GOT3 (cell line): ENCODE measurements at regions not wholly inside any gene's neighbourhood (a gene's known extent, or its start where the extent isn't known, plus 50 kb on each side); places are given as distances from the start of the nearest gene placed in this dataset.

Source experiments
- DNase-seq: peaks from one replicate; lab custom pipeline; 2025; ENCODE audit warnings: mixed read lengths; lab: John Stamatoyannopoulos, UW

DNA sequence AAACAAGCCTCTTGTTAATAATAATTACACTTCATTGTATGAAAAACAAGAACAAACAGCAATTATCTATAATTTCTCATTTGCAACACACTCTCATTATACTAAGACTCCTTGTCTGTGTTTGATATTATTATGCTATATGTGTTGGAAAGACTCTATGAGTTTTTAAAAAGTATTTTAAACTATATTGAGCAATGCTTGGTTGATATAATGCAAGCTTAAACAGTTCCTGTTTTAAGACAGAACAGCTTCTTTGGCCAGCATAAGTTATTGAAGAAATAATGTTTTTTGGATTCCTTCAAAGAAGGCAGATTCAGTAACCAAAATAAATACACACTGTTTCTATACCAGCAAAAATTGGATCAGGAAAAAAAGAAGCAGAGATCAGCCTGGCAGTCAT lies 871.4 kb downstream of the MAT2B start:
- DNase-seq: no peak

DNA sequence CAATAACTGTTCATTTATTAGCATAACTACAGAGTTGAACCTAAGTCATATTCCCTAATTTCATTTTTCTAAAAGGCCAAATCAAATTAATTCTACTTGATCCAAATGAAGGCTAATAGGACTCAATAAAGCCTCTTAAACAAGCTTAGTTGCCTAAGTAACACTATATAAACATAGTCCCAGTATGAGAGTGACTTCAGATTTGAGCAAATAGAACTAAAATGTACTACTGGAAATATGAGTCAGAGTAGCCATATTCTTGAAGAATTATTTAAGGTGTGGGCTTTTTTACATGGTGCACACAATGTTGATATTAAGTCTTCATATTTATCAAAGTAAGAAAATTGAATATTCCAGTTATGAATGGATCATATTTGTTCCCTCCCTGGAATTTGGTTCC lies 872.3 kb downstream of the MAT2B start:
- DNase-seq: no peak

DNA sequence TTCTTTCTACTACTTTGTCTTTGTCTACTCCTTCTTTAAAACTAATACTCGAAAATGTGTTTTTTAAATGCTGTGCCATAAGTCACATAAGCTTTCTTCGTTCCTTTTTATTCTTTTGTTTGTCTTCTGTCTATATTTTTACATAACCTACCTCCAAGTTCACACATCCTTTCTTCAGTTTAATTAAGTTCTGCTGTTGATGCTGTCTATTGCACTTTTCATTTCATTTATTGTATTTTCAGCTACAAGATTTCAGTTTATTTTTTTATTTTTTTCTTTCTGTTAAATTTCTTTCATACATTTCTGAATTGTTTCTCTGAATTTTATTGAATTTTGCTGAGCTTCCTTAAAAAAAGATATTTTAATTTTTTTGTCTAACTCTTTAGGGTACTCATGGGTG lies 878.2 kb downstream of the MAT2B start:
- no peak for DNase-seq

DNA sequence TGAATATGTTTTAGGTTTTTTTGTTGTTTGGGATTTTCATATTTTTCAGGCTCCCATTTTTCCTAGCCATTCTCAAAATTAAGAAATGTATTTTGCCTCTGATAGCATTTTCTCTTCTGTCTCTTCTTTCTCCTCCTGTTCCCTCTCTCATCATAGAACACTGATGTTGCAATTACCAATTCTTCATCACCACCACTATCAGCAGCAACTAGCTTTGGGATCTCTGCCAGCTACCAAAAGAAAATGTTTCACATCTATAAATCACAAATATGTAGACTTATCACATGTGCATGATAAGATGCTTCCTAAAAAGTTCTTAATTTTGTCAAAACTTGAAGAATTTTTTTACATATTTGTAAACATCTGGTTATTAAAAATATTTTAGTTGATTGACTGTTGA lies 887.1 kb downstream of the MAT2B start:
- DNase-seq: no peak

DNA sequence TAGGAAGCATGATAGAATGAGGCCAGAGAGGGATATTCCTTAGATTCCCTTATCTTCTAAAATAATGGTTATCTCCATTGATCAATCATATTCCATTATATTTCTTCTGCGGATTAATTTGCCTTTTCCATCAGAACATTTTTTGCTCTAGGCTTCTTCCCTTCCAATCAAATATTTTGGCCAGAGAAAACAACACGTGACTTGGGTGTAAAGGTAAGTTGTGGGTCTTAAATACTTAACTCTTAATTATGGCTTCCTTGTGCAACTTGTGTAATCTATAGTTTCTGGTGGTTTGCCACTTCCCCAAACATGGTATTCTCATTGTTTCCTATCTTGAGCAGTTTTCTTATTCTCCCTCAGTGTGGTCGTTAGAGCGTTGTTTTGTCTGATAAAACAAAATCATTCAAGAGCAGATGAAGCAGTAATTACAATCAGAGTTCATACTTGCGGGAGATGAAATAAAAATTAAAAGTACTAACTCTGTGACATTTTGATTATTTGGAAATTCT lies 889.3 kb downstream of the MAT2B start:
- no peak for DNase-seq

DNA sequence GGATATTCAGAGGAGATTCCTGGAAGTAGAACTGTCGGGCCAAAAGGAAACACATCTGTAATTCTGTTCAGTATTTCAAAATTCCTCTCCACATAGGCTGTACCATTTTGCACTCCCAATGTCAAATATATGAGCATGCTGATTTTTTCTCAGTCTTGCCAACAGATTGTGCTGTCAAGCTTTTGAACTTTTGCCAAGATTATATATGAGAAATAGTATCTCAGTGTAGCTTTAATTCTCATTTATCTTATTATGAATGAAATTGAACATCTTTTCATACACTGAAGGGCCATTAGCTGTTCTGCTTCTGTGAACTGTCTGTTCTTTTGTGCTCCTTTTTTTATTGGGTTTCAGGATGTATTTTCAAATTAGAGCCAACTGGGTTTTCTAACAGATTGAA lies 907.1 kb downstream of the MAT2B start:
- no peak for DNase-seq

DNA sequence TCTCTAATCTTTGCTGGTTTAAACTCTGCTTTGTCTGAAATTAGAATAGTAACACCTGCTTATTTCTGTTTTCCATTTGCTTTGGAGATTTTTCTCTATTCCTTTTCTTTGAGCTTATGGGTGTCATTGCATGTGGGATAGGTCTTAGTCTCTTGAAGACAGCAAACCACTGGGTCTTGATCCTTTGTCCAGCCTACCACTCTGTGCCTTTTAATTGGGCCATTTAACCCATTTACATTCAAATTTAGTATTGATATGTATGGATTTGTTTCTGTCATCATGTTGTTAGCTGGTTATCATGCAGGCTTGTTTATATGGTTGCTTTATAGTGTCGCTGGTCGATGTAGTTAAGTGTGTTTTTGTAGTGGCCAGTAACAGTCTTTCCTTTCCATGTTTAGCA lies 914.7 kb downstream of the MAT2B start:
- DNase-seq: no peak

DNA sequence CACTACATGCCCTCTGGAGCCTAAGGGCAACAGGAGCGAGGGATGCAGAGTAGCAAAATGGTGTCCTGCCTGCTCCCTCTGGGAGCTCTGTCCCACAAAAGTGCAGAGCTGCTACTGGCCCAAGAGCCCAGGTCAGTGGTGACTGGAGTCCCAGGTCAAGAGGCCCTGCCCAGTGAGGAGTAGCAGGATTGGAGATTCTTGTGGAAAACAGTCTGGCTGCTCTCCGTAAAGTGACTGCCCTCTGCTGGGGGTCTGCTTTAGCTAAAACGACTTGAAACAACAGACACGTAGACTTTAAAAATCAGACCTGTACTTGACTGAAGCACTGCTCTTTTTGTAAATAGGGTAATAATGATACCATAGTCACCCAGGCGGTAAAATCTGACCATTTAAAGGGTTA lies 917.0 kb downstream of the MAT2B start:
- no peak for DNase-seq

DNA sequence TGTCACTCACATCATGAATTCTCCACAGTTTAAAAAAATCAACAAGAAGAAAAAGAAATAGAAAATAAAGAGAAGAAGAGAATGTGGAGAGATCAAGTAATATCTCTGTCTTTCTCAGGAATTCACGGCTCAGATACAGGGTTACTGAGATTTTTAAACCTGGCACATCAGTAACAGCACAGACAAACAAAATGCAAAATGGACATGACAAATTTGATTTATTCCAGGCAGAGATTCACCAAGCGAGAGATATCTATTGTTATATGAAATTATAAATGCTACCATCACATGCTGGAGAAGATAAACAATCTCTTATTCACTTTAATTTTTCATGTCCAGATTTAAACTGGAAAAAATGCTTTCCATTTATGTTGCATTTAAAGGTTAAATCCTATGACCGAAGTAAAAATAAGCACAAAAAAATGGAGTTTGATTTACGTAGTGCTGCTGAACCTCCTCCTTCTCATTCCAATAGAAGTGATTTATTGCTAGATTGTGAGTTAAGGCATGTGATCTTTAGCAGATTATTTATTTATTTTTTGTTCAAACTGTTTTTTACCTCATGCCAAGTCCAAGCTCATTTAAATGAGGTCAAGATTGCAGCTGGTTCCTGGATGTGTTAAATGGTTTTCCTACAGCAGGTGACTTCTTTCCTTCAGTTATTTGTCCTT lies 926.4 kb downstream of the MAT2B start:
- no peak for DNase-seq

DNA sequence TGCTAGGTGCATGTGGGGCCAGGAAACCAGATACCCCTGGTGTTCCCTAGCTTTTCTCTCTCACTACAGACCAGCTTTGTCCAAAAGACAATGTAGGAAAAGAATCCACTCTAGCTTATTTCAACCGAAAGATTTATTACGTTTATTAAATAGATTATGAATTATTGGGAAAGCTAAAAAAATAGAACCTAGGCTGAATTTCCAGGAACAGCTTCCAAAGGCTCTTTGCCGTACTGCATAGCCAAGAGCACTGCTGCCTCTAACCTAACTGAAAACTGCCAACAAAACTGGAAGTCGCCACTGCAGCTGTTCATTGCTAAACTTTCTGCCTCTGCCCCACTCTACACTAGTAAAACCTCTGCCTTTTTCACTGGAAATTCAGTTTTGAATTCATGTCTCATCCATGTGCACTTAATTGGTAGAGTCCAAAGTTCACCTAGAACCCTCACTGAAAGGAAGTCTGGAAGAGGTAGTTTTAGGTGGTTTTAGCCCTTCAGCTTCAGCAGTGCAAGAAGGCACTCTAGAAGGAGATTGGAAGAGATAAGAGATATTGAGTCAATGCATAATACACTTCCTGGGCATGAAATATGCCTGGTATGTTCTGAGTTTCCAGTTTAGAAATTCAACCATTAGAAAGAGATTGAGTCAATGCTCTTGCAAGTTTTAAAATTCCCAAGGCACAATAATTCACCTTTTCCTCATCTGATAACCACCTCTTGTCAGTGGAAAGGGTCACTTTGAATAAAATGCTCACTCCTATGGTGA lies 927.9 kb downstream of the MAT2B start:
- DNase-seq: no peak

DNA sequence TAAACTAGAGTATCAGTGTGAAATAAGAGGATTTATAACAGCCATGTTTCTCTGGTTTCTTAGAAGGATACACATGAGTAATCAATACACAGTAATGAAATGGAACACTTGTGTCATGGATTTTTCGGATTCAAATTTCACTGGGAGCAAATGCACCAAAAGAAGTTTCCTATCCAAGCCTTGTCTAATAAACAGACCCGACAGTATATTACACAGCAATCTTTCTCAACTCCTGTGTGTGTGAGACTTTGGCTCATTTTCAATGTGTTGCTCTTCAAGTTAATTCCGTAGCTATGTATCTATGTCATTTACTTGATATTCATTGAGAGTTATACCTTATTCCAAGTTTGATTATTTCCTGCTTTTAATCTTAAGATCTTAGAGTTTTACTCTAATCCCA lies 930.2 kb downstream of the MAT2B start:
- DNase-seq: no peak

DNA sequence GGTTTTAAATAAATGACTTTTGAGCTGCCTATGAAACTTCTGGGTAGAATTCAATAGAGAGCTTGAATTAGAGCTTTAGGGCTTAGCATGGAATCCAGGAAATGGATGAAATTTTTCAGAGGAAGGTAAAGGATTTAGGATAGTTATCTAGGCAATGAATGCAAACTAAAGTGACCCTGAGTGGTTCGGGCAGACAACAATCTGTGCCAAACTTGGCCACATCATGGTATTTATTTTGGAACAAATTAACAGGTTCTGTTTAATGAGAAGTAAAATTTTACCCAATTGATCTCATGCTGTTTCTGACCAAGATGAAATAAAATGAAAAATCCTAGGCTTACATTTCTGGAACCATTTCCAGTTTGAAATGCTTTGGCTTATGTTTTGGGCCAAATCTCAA lies 934.4 kb downstream of the MAT2B start:
- no peak for DNase-seq

DNA sequence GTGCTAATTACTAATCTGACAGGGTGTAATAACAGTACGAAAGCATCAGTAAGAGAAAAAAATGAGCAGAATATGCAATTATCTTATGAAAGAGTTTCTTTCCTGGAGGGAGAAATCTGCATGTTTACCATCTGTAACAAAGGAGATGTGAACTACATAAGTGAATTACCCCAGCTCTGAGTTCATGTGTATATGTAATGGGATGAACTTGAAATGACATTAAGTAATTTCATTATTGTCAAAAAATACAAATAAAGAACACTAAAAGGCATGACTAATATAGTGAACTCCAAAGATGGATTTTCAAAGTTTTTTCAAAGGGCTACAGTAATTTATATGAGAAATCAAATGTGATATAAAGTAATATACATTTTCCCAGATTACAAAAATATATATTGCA lies 944.0 kb downstream of the MAT2B start:
- DNase-seq: no peak

DNA sequence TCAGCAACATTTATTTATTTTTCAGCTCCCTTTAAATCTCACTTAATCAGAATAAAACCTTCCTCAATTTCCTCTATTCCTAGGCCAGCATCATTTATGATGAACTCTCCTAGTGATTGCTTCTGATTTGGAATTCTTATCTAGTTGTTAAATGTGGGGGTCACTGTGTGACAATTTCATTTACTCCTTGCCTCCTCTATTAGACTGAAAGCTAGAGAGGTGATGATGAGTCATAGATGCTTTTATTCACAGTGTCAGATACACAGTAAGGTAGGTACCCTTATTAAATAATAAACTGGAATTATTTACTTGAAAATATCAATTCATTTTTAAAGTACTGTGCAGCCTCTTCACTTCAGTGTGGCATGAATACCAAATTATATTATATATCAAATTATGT lies 960.6 kb downstream of the MAT2B start:
- no peak for DNase-seq

DNA sequence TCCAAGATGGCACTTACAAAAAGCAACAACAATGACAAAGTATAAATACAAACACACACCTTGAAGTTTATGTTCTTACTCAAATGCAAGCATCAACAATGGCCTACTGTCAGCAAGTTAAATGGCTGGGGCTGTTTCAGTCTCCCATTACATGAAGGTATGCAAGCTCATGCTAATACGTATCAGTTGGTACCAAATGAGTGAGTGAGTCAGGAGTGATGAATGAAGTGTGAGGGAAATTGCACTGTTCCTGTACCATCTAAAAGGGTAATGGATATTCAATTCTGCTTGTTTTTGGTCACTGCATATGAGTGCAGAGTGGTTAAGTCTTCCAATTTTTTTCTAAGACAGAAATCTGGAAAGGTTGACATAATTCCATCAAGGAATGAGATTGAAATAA lies 964.9 kb downstream of the MAT2B start:
- DNase-seq: no peak

DNA sequence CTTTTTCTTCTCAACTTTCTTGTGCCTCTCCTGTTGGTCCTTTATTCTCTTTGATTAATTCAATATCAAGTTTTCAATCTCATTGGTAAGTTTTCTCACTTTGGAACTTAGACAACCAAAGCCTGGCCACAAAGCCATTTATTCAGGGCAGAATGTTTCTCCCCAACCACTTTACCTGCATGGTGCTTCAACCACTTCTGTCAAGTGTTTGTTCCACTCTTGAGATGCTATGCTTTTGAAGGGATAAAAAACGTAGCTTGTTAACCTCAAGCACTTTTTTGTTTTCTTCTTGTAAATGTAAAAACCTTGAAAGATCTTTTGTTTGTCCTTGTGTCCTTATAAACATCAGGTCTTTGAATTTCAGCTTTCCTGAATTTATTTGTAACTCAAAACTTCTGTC lies 966.7 kb downstream of the MAT2B start:
- no peak for DNase-seq

DNA sequence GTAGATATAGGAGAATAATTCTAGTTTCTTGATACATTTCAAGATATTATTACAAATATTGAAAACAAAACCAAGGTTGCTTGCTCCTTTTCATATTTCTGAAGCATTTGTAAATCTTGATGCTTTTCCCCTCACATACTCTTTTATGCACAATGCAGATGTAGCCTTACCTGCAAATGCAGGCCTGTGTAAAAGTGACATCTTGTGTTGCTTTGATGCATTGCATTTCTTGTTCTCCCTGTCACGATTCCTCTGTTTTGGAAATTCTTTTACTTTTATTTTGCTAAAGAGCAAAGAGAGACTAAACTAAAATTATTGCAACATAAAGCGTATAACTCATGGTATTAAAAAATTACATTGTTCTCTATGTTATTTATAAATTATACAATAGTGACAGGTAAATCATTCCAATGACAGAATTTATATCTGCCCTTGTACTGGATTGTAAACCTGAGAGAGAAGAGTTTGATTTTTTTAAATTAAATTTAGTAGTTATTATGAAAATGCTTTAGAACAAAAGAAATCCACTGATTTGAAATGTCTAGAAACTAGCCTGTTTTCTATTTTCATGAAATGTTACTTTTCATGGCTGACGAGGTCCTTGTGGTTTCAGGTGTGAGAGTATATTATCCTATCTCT lies 970.0 kb downstream of the MAT2B start:
- DNase-seq: no peak

DNA sequence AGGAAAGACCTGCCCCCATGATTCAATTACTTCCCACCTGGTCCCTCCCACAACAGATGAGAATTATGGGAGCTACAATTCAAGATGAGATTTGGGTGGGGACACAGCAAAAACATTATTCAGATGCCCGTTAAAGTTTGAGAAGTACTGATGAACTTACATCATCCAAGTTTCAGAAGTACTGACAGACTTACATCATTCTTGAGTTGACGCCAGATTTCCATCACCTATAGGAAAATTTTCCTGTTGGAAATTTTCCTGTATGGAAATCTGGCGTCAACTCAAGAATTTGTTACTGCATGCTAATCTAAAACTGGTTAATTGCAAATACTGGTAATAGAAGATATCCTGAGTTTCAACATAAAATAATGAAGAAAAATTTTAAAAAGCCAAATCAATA lies 975.9 kb downstream of the MAT2B start:
- no peak for DNase-seq

DNA sequence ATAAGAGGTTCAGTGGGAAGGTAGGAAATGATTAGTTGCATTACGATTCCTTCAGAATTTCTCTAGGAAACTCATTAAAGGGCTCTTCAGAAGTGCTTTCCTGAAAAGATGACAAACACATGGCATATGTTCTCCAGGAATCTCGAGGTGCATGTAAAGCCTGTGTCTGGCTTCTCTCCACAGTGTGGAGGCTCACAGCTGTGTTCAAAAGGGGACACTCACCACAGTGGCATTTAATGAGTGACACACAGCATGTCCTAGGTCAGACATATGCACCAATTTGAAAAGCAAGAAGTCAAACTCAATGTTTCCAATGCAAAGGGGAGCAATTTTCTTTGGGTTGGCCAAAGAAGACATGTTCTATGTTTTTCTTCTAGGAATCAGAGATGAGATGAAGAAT lies 976.9 kb downstream of the MAT2B start:
- DNase-seq: no peak

DNA sequence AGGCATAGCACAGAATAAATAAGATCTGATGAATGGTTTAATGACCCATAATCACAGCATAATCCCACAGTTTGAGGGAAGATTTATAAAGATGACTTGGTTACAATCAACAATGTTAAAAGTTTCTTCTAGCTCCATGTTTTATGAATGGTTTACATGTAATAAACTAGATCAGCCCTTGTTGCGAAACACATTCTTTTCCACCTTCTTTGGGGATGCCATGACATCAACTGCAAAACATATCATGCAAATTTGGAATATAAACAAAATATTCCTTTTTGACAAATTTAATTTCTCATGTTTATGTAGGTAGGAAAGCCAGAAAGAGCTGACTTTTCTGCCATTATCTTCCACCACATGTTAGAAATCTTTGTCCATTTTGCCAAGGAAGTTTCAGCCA lies 979.5 kb downstream of the MAT2B start:
- no peak for DNase-seq

DNA sequence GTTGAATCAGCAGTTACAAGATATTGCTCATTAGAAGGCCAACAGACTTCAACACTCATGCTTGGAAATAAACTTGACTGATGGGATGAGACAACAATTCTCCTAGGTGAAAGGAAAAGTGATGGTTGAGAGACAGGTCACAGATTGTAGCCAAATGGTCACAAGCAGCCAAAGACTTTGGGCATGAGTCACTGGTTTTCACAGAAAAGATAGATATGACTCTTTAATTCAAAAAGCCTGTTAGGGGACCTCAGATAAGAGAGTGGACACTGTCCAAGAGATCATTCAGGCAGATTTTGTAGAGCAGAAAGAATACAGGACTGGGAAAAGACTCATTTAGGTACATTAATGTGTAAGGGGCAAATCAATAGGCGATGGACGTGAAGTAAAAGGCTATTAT lies 982.5 kb downstream of the MAT2B start:
- DNase-seq: no peak

DNA sequence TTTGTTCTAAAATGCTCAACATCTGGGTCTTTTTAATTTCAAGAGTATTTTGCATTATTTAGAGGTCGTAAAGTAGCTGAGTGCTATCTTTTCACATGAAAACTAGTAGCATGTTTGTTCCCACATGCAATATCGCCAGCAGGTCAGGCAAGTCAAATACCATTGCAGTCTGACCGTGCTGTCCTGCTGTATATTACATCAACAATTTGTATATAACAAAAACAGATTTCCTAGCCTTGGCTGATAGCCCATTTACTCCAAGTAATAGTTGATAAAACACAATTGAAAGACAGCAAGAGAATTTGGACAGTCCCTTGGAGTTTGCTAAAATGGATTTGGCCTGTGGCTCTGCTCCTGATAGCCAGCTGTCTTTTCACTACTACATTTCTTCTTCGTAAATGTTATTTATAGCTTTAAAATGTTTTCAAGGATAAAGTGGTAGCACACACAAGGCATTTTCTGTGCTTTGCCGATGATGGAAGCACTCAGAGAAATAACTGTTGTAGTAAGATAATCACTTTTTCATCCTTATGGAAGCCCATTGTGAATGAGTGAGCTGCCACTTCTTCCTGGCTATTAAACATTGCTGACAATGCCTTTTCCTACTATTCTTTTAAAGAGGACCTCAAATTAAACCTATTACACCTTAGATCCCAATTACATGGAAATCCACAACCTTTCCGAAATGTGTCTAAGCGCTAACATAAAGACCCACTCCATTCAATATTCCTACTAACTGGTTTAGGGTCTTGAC lies 992.1 kb downstream of the MAT2B start:
- DNase-seq: no peak

DNA sequence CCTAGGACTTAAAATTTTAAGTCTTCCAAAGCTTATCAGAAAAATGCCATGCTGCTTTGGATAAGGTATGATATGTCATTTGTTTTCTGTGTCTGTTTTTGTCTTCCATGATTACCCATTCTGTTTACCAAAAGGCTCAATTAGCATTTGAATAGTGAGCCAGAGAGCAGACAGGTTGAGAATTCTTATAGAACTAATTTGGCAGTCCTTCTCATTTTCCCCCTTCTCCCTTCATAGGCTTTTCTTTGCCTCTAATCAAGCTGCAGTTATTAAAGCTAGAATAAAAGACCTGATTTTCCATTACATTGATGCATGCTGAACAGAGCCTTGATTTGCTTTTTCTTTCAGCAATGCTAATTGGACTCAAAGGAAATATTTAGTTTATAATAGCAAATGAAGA lies 993.0 kb downstream of the MAT2B start:
- no peak for DNase-seq
